ENCODE measurements at regions not wholly inside any gene's neighbourhood (a gene's known extent, or its start where the extent isn't known, plus 50 kb on each side); places are given as distances from the start of the nearest gene placed in this dataset.
"Not testable (repeated sequence)": the region's sequence is repeated elsewhere in the genome, so short reads cannot be mapped to it uniquely, and the experiment has no call there.

DNA sequence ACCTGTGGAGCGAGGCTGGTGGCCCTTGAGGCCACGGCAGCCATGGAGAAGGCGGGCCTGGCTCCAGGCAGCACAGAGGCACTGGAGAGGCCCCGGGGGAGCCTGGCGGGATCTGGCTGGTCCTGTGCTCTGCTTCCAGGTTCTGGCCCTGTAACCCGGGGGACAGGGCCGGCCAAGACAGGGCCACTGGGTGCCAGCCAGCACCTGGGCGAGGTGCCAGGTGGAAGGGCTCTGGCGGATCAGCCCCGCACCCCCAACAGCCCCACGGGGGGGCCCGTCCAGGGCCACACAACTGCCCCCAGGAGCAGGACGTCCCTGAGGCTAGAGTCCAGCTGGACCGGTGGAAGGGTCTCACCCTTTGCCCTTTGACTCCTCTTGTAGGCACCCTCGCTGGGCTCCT is 574.1 kb upstream of the C9orf72 start:
- BruUV-seq (replicated peaks); H3K27ac ChIP-seq (ENCODE audit: extremely low read depth, low read depth, low read length); H4K20me1 ChIP-seq (replicated peaks; ENCODE audit: control insufficient read depth, insufficient read depth, low read length); H3K9ac ChIP-seq (ENCODE audit: insufficient read depth in 1 of 2, low read depth in 2 of 2, low read length in 2 of 2); H2AFZ ChIP-seq (ENCODE audit: low read depth, low read length); H3K4me3 ChIP-seq; CTCF ChIA-PET (ENCODE audit: low intra/inter-chr PET ratio); FAIRE-seq; H3K4me1 ChIP-seq (replicated peaks in 1 of 2; ENCODE audit: control insufficient read depth in 2 of 2, insufficient read depth in 2 of 2, low read length in 2 of 2); ATAC-seq; H3K4me2 ChIP-seq (ENCODE audit: insufficient read depth, low read length); POLR2A ChIA-PET; H3K9me1 ChIP-seq (ENCODE audit: control insufficient read depth, insufficient read depth, low read length); DNase-seq (ENCODE audit: extremely low read depth in 1 of 4, low spot score in 3 of 4); H3K9me3 ChIP-seq (replicated peaks; ENCODE audit: control insufficient read depth, insufficient read depth, low read depth, low read length); H3K79me2 ChIP-seq (ENCODE audit: control insufficient read depth, insufficient read depth, low read length); H3K27me3 ChIP-seq (ENCODE audit: control insufficient read depth in 2 of 2, insufficient read depth in 2 of 2, low read length in 2 of 2); in situ Hi-C loops (cut with MboI); H3K36me3 ChIP-seq (ENCODE audit: control insufficient read depth, insufficient read depth, low read length); intact Hi-C loops (cut with micrococcal nuclease): not testable (repeated sequence)
- WGBS (ENCODE audit: insufficient coverage, low coverage, missing lambda C conversion rate): no CpG with 5 or more reads among the region's 15 CpGs

GRCh38 chr9:28147923-28148597 is 574.8 kb upstream of the C9orf72 start:
- H3K27me3 ChIP-seq (ENCODE audit: control insufficient read depth in 2 of 2, insufficient read depth in 2 of 2, low read length in 2 of 2); in situ Hi-C loops (cut with MboI); H3K4me2 ChIP-seq (ENCODE audit: insufficient read depth, low read length); DNase-seq (ENCODE audit: extremely low read depth in 1 of 4, low spot score in 3 of 4); H3K9me3 ChIP-seq (replicated peaks; ENCODE audit: control insufficient read depth, insufficient read depth, low read depth, low read length); CTCF ChIA-PET (ENCODE audit: low intra/inter-chr PET ratio); H3K79me2 ChIP-seq (ENCODE audit: control insufficient read depth, insufficient read depth, low read length); H3K9me1 ChIP-seq (ENCODE audit: control insufficient read depth, insufficient read depth, low read length); H4K20me1 ChIP-seq (replicated peaks; ENCODE audit: control insufficient read depth, insufficient read depth, low read length); ATAC-seq; H2AFZ ChIP-seq (ENCODE audit: low read depth, low read length); H3K27ac ChIP-seq (ENCODE audit: extremely low read depth, low read depth, low read length); FAIRE-seq; H3K4me1 ChIP-seq (replicated peaks in 1 of 2; ENCODE audit: control insufficient read depth in 2 of 2, insufficient read depth in 2 of 2, low read length in 2 of 2); H3K4me3 ChIP-seq; H3K9ac ChIP-seq (ENCODE audit: insufficient read depth in 1 of 2, low read depth in 2 of 2, low read length in 2 of 2); H3K36me3 ChIP-seq (ENCODE audit: control insufficient read depth, insufficient read depth, low read length); BruUV-seq (replicated peaks); POLR2A ChIA-PET; intact Hi-C loops (cut with micrococcal nuclease): not testable (repeated sequence)
- WGBS (ENCODE audit: insufficient coverage, low coverage, missing lambda C conversion rate): no CpG with 5 or more reads among the region's 18 CpGs

DNA sequence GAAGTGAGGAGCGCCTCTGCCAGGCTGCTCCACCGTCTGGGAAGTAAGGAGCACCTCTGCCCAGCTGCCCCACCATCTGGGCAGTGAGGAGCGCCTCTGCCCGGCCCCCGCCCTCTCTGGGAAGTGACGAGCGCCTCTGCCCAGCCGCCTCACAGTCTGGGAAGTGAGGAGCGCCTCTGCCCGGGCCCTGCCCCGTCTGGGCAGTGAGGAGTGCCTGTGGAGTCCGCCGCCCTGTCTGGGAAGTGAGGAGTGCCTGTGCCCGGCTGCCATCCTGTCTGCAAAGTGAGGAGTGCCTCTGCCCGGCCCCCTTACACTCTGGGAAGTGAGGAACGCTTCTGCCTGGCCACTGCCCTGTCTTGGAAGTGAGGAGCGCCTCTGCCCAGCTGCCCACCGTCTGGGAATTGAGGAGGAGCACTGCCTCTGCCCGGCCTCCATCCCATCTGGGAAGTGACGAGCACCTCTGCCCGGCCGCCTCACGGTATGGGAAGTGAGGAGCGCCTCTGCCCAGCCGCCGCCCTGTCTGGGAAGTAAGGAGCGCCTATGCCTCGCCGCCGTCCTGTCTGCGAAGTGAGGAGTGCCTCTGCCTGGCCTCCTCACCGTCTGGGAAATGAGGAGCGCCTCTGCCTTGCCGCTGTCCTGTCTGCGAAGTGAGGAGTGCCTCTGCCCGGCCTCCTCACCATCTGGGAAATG is 576.2 kb upstream of the C9orf72 start:
- H4K20me1 ChIP-seq (replicated peaks; ENCODE audit: control insufficient read depth, insufficient read depth, low read length); H3K4me2 ChIP-seq (ENCODE audit: insufficient read depth, low read length); H3K9ac ChIP-seq (ENCODE audit: insufficient read depth in 1 of 2, low read depth in 2 of 2, low read length in 2 of 2); H3K79me2 ChIP-seq (ENCODE audit: control insufficient read depth, insufficient read depth, low read length); H3K4me3 ChIP-seq; ATAC-seq; CTCF ChIA-PET (ENCODE audit: low intra/inter-chr PET ratio); H3K9me1 ChIP-seq (ENCODE audit: control insufficient read depth, insufficient read depth, low read length); intact Hi-C loops (cut with micrococcal nuclease); POLR2A ChIA-PET; FAIRE-seq; in situ Hi-C loops (cut with MboI); BruUV-seq (replicated peaks); H3K27ac ChIP-seq (ENCODE audit: extremely low read depth, low read depth, low read length); H3K4me1 ChIP-seq (replicated peaks in 1 of 2; ENCODE audit: control insufficient read depth in 2 of 2, insufficient read depth in 2 of 2, low read length in 2 of 2); H3K27me3 ChIP-seq (ENCODE audit: control insufficient read depth in 2 of 2, insufficient read depth in 2 of 2, low read length in 2 of 2); H3K36me3 ChIP-seq (ENCODE audit: control insufficient read depth, insufficient read depth, low read length); H3K9me3 ChIP-seq (replicated peaks; ENCODE audit: control insufficient read depth, insufficient read depth, low read depth, low read length); H2AFZ ChIP-seq (ENCODE audit: low read depth, low read length); DNase-seq (ENCODE audit: extremely low read depth in 1 of 4, low spot score in 3 of 4): not testable (repeated sequence)
- whole genome bisulfite sequencing (ENCODE audit: insufficient coverage, low coverage, missing lambda C conversion rate): no CpG with 5 or more reads among the region's 36 CpGs

All from K562 (cell line).